ENCODE measurements at regions not wholly inside any gene's neighbourhood (a gene's known extent, or its start where the extent isn't known, plus 50 kb on each side); places are given as distances from the start of the nearest gene placed in this dataset.

- no peak overlapping the region for H3K4me3 ChIP-seq
- no peaks in the 10 kb centered on the region for H3K4me1 ChIP-seq
- WGBS, 4 donors = 74 to 79% (median 75%) methylated on average over 3 of the region's 3 CpGs
- TF ChIP-seq POLR2A (IDR thresholded peaks at IDR 0.05) (no peak), CTCF (IDR thresholded peaks at IDR 0.05) (no peak)
- H3K36me3 ChIP-seq = no peaks in the 10 kb centered on the region
- DNase-seq (no peak), ATAC-seq (no peak)
- no peaks in the 10 kb centered on the region for H3K9me3 ChIP-seq
- intact Hi-C loops (cut with DNase I) = no loop called here
- no peaks in the 10 kb centered on the region for H3K27me3 ChIP-seq
- H3K27ac ChIP-seq = no peak overlapping the region
These were observed 466.0 kb upstream of the ARRDC3 start for GRCh38 chr5:91849069-91849468.

- 73 to 94% (median 81%) methylated on average over 3 of the region's 3 CpGs for WGBS, 4 donors
- intact Hi-C loops (cut with DNase I) = no loop called here
- H3K27me3 ChIP-seq = no peaks in the 10 kb centered on the region
- no peak overlapping the region for H3K4me3 ChIP-seq
- no peaks in the 10 kb centered on the region for H3K4me1 ChIP-seq
- H3K9me3 ChIP-seq = no peaks in the 10 kb centered on the region
- DNase-seq (no peak), ATAC-seq (no peak)
- H3K36me3 ChIP-seq = no peaks in the 10 kb centered on the region
- TF ChIP-seq CTCF (IDR thresholded peaks at IDR 0.05) (no peak), POLR2A (IDR thresholded peaks at IDR 0.05) (no peak)
- no peak overlapping the region for H3K27ac ChIP-seq
These were observed 465.3 kb upstream of the ARRDC3 start for GRCh38 chr5:91848453-91848852.

- no peak for ATAC-seq
- H3K9me3 ChIP-seq = no peaks in the 10 kb centered on the region
- intact Hi-C loops (cut with DNase I) = no loop called here
- no peak overlapping the region for H3K4me3 ChIP-seq
- H3K27me3 ChIP-seq = no peaks in the 10 kb centered on the region
- no peak for DNase-seq
- H3K27ac ChIP-seq = no peak overlapping the region
- peaks cover 0 to 4% (median 0%) of the 10 kb centered on the region in 12 donors for H3K4me1 ChIP-seq
- no peaks in the 10 kb centered on the region for H3K36me3 ChIP-seq
- no peak for TF ChIP-seq CTCF (IDR thresholded peaks at IDR 0.05)
- TF ChIP-seq POLR2A (IDR thresholded peaks at IDR 0.05) = no peak
These were observed 458.3 kb upstream of the ARRDC3 start for GRCh38 chr5:91841423-91841822.

GRCh38 chr5:91840412-91840811 lies 457.3 kb upstream of the ARRDC3 start:
- ATAC-seq (no peak), DNase-seq (no peak)
- whole genome bisulfite sequencing, 4 donors = 52 to 55% (median 54%) methylated on average over 4 of the region's 4 CpGs
- Histone ChIP-seq H3K4me1 (peaks cover 0 to 4% (median 0%) of the 10 kb centered on the region in 12 donors), H3K27me3 (no peaks in the 10 kb centered on the region), H3K27ac (no peak overlapping the region), H3K9me3 (no peaks in the 10 kb centered on the region), H3K4me3 (no peak overlapping the region), H3K36me3 (no peaks in the 10 kb centered on the region)
- intact Hi-C loops (cut with DNase I) = no loop called here
- no peak for TF ChIP-seq POLR2A (IDR thresholded peaks at IDR 0.05)
- no peak for TF ChIP-seq CTCF (IDR thresholded peaks at IDR 0.05)

All from heart left ventricle (tissue), 16 donors.